Spleen (tissue), 7 donors: ENCODE measurements at regions not wholly inside any gene's neighbourhood (a gene's known extent, or its start where the extent isn't known, plus 50 kb on each side); places are given as distances from the start of the nearest gene placed in this dataset.

Source experiments
- CTCF ChIP-seq, 11 experiments: fragments of 200-600 bp in 7 of 11; fragments of 450-650 bp in 4 of 11; sonication (generic) in 4 of 11; IDR thresholded peaks in 8 of 11; conservative IDR thresholded peaks in 3 of 11; 1 replicate in 7 of 11; 2 replicates in 4 of 11; pipeline versions ENCODE4 v1.4.0 to v1.8.0; 2016 to 2021; ENCODE audit warnings: antibody characterized with exemption in 11 of 11, inconsistent platforms in 4 of 11, mild to moderate bottlenecking in 1 of 11
- POLR2A ChIP-seq, 3 donors: fragments of 450-650 bp; IDR thresholded peaks; one replicate each; pipeline ENCODE4 v1.5.1; 2017; ENCODE audit warnings: antibody characterized with exemption in 3 of 3, mild to moderate bottlenecking in 1 of 3
- donor health status: DM: no; HTN: no; CAD: no; lungs with moderate emphysema.
- donor health status: DM: no; HTN: no; CAD: no.
- donor health status: DM: no; HTN: no; CAD: no.

GRCh38 chr2:76544901-76545300, 834.2 kb upstream of the GCFC2 start:
- no peak for TF ChIP-seq CTCF (IDR thresholded peaks at IDR 0.05 in 8 of 11, conservative IDR thresholded peaks at IDR 0.05 in 3 of 11)
- no peak for TF ChIP-seq POLR2A (IDR thresholded peaks at IDR 0.05)
